ENCODE measurements at regions not wholly inside any gene's neighbourhood (a gene's known extent, or its start where the extent isn't known, plus 50 kb on each side); places are given as distances from the start of the nearest gene placed in this dataset.

DNA sequence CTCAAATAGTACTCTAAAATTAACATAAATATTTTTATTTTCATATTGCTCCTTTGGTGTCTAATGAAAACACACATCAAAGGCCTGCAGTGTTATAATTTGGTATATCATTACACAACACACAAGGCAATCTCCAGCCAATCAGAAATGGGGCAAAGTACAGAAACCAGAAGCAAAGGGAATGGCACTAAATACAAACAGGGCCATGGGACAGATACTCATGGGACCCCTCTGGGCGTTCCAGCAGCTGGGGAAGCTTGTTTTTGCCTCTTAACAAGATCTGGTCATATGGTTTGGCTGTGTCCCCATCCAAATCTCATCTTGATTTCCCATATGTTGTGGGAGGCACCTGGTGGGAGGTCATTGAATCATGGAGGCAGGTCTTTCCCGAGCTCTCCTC lies 551.8 kb upstream of the NRP1 start:
- Histone ChIP-seq H3K27me3 (ENCODE audit: control insufficient read depth, insufficient read depth, low read length) (no peaks in the 10 kb centered on the region), H3K4me3 (ENCODE audit: low read length) (no peak overlapping the region), H3K36me3 (ENCODE audit: control insufficient read depth, insufficient read depth, low read length) (no peaks in the 10 kb centered on the region), H3K9ac (ENCODE audit: low read length) (no peak overlapping the region), H3K9me3 (ENCODE audit: control insufficient read depth, low read length) (no peaks in the 10 kb centered on the region), H3K4me1 (ENCODE audit: control insufficient read depth, insufficient read depth, low read length) (no peaks in the 10 kb centered on the region)

DNA sequence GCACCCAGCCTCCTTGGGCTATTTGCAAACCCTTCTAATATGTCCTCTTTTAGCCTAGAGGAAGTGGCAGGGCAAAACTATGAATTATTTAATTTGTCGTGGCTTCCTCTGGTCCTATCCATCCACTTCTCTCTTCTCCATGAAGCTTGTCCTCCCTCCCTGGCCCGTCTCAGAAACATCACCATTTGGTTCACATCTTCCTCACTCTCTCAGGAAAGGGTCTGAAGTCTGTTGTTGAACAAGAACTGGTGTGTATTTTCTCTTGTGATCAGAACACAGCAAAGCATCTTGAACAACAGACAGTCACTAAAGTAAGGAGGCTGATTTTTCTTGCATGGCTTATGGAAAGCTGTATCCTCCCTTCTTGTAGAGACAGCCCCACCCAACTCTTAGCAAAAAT lies 550.1 kb upstream of the NRP1 start:
- no peaks in the 10 kb centered on the region for H3K4me1 ChIP-seq (ENCODE audit: control insufficient read depth, insufficient read depth, low read length)
- no peaks in the 10 kb centered on the region for H3K36me3 ChIP-seq (ENCODE audit: control insufficient read depth, insufficient read depth, low read length)
- no peaks in the 10 kb centered on the region for H3K27me3 ChIP-seq (ENCODE audit: control insufficient read depth, insufficient read depth, low read length)
- no peak overlapping the region for H3K9ac ChIP-seq (ENCODE audit: low read length)
- H3K9me3 ChIP-seq (ENCODE audit: control insufficient read depth, low read length), result no peaks in the 10 kb centered on the region
- no peak overlapping the region for H3K4me3 ChIP-seq (ENCODE audit: low read length)

DNA sequence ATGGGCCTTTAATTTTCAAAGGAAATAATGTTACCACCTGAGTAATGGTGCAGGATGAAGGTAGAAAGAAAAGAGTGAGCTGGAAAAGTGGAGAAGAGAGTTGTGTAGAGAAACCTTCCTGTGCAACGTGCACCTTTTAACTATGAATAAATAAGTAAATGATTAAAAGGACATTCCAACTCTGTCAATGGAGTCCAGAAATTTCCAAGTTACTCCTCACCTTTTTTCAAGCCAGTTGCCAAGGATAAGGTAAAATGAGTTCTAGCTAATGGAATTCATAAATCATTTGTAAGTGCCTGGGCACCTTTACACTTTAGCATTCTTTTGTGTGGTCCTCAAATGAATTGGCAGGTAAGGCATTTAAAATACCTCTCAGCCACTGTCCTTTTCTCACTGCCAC lies 549.4 kb upstream of the NRP1 start:
- Histone ChIP-seq H3K9ac (ENCODE audit: low read length) (no peak overlapping the region), H3K36me3 (ENCODE audit: control insufficient read depth, insufficient read depth, low read length) (no peaks in the 10 kb centered on the region), H3K9me3 (ENCODE audit: control insufficient read depth, low read length) (no peaks in the 10 kb centered on the region), H3K4me1 (ENCODE audit: control insufficient read depth, insufficient read depth, low read length) (no peaks in the 10 kb centered on the region), H3K27me3 (ENCODE audit: control insufficient read depth, insufficient read depth, low read length) (no peaks in the 10 kb centered on the region), H3K4me3 (ENCODE audit: low read length) (no peak overlapping the region)

DNA sequence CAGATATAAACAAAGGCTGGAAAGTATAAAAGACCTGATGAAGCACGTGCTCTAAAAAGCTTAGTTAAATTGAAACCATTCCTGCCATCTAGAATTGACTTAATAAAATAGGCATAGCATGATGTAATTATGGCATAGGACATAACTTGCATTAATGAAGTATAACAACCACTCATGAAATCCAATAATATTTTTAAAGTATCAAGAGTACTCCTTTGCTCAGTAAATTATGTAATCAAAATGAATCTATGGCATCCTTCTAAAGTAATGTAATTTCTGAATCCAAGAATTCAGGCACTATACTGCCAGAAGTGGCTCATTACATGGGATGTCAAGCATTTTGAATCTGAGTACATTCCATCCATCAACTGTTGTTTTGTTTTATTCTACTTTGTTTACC lies 548.5 kb upstream of the NRP1 start:
- Histone ChIP-seq H3K9ac (ENCODE audit: low read length) (no peak overlapping the region), H3K27me3 (ENCODE audit: control insufficient read depth, insufficient read depth, low read length) (no peaks in the 10 kb centered on the region), H3K4me3 (ENCODE audit: low read length) (no peak overlapping the region), H3K36me3 (ENCODE audit: control insufficient read depth, insufficient read depth, low read length) (no peaks in the 10 kb centered on the region), H3K9me3 (ENCODE audit: control insufficient read depth, low read length) (no peaks in the 10 kb centered on the region), H3K4me1 (ENCODE audit: control insufficient read depth, insufficient read depth, low read length) (no peaks in the 10 kb centered on the region)

DNA sequence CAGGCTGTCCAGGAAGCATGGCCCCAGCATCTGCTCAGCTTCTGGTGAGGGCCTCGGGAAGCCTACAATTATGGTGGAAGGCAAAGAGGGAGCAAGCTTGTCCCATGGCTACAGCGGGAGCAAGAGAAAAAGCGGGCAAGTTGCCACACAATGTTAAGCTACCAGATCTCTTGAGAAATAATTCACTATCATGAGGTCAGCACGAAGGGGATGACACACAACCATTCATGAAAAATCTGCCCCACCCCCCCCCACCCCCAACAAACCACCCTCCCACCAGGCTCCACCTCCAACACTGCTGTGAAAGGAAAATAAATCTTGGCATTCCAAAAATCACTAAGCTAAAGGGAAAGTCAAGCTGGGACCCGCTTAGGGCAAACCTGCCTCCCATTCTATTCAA lies 545.8 kb upstream of the NRP1 start:
- Histone ChIP-seq H3K27me3 (ENCODE audit: control insufficient read depth, insufficient read depth, low read length) (no peaks in the 10 kb centered on the region), H3K9me3 (ENCODE audit: control insufficient read depth, low read length) (no peaks in the 10 kb centered on the region), H3K36me3 (ENCODE audit: control insufficient read depth, insufficient read depth, low read length) (no peaks in the 10 kb centered on the region), H3K4me1 (ENCODE audit: control insufficient read depth, insufficient read depth, low read length) (no peaks in the 10 kb centered on the region), H3K9ac (ENCODE audit: low read length) (no peak overlapping the region), H3K4me3 (ENCODE audit: low read length) (no peak overlapping the region)

DNA sequence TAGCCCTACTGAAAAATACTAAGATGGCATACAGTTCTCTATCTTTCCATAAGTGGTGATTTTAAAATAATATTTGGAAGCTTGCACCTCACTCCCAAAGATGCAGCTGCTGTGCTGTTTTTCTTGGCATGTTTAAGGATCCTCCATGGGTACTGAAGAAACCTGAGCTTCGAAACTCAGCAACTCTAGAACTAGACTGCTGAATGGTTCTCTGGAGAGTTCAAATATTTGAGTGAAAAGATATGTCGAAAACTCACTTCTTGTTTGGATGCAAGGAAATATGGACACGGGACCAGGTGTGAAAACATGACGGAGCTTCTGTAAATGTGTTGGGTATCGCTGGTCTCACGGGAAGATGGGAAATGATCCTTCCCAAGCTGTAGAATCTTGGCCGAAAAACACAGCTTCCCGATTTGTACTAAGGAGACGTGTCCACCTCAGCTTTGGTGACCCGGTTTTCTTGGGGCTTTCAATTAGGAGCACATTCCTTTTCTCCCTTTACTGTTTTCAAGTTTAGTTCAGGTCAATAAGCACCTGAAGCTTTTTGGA lies 543.8 kb upstream of the NRP1 start:
- no peak overlapping the region for H3K9ac ChIP-seq (ENCODE audit: low read length)
- no peaks in the 10 kb centered on the region for H3K9me3 ChIP-seq (ENCODE audit: control insufficient read depth, low read length)
- no peak overlapping the region for H3K4me3 ChIP-seq (ENCODE audit: low read length)
- H3K4me1 ChIP-seq (ENCODE audit: control insufficient read depth, insufficient read depth, low read length), result no peaks in the 10 kb centered on the region
- no peaks in the 10 kb centered on the region for H3K36me3 ChIP-seq (ENCODE audit: control insufficient read depth, insufficient read depth, low read length)
- H3K27me3 ChIP-seq (ENCODE audit: control insufficient read depth, insufficient read depth, low read length), result no peaks in the 10 kb centered on the region

DNA sequence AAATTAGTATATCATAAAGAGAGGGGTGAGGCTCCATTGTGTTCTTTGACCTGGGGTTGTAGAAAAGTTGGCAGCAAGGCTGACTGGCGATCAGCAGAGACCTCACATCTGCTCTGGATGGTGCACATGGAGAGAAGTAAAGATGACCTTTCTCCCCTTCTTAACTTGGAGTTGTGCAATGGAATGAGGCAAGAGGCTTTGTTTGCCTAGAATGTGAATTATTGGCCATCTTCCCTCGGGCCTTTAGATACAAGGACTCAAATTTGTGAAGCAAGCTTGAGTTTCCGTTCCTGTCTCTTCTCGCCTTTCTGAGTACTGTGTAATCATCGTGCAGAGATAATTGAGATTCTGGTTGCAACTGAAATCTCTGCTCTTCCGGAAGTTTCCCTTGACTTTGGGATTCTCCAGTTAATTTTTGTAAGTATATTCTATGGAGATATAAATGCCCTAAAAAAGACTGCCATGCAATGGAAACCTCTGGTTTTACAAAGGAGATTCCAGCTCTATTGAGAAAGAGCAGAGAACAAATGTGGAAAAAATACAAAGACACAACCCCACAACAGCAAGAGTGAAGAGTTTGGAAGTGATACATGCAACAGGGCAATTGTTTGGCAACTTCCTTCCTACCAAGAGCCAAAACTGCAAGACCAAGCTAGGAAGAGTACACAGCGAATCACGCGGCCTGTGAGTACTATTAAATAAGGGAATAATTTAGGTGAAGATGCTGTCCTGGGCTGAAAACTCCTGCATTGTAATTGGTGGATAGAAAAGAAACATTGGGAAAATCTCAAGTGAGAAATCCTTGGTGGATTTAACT lies 542.3 kb upstream of the NRP1 start:
- no peak overlapping the region for H3K9ac ChIP-seq (ENCODE audit: low read length)
- no peaks in the 10 kb centered on the region for H3K27me3 ChIP-seq (ENCODE audit: control insufficient read depth, insufficient read depth, low read length)
- H3K4me3 ChIP-seq (ENCODE audit: low read length), result no peak overlapping the region
- H3K4me1 ChIP-seq (ENCODE audit: control insufficient read depth, insufficient read depth, low read length), result no peaks in the 10 kb centered on the region
- H3K9me3 ChIP-seq (ENCODE audit: control insufficient read depth, low read length), result no peaks in the 10 kb centered on the region
- no peaks in the 10 kb centered on the region for H3K36me3 ChIP-seq (ENCODE audit: control insufficient read depth, insufficient read depth, low read length)

DNA sequence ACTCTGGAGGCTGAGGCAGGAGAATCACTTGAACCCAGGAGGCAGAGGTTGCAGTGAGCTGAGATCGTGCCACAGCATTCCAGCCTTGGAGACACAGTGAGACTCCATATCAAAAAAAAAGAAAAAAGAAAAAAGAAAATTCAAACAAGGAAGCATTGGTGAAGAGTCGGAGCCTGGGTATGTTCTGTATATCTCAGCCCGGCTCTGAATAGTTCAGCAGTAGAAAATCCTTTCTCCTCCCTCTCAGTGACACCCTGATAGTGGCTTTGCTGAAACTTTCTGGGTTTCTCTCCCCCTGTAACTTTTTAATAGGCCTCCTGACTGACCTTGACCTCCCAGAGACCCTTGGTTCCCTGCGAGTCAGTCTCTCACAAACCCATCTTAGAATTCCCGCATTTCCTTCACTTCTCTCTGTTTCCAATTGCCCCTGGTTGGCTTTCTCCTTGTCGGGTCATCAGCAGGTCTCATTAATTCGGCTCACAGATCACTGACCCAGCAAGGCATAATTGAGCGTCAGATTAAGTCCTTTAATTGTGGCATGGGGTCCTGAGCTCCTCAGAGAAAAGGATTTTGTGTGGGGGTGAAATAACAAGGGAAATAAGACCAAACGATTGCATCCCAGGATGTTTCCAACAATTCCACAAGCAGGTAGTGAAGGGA lies 541.6 kb upstream of the NRP1 start:
- H3K4me1 ChIP-seq (ENCODE audit: control insufficient read depth, insufficient read depth, low read length), result no peaks in the 10 kb centered on the region

DNA sequence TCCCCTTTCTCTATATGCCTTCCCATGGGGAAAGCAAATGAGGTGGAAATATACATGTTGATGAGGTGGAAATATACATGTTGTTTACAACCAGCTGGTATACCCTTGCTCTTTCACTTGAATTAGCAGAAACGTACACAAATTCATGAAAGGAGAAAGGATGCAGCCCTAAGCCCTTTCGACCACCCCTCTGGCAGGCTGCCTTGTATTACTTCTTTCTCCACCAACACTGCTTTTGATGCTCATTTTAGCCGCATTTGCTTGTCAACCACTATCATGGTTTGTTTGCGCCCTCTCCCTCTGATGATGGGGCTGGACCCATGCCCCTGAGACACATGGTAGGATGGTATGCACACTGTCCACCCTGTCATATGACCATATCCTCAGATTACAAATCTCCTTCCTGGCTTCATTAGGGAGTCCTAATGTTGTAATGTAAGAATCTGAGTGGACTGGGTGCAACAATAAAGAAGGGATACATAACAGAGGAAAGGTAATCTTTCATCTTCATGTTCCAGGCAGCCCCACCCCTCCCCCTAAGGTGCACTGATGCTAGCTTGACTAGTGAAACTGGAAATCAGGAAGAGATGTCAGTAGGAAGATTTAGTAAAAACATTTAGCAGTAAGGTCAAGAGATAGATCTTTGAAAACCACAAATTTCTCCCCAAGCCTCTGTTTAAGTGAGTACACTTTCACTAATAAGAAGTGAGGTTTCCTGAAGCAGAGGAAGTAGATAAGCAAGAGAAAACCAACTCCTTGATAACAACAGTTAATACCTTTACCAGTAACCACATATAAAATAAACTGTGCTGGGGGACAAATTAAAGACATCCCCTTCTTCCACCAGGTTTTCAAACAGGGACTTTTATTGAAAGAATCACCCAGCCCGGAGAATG lies 536.8 kb upstream of the NRP1 start:
- H3K4me1 ChIP-seq (ENCODE audit: control insufficient read depth, insufficient read depth, low read length), result no peaks in the 10 kb centered on the region
- no peaks in the 10 kb centered on the region for H3K36me3 ChIP-seq (ENCODE audit: control insufficient read depth, insufficient read depth, low read length)
- no peaks in the 10 kb centered on the region for H3K9me3 ChIP-seq (ENCODE audit: control insufficient read depth, low read length)
- H3K9ac ChIP-seq (ENCODE audit: low read length), result no peak overlapping the region
- no peaks in the 10 kb centered on the region for H3K27me3 ChIP-seq (ENCODE audit: control insufficient read depth, insufficient read depth, low read length)
- no peak overlapping the region for H3K4me3 ChIP-seq (ENCODE audit: low read length)

More for the DNA sequence above, 541.6 kb upstream of the NRP1 start:
- Histone ChIP-seq H3K4me3 (ENCODE audit: low read length) (no peak overlapping the region), H3K27me3 (ENCODE audit: control insufficient read depth, insufficient read depth, low read length) (no peaks in the 10 kb centered on the region), H3K9me3 (ENCODE audit: control insufficient read depth, low read length) (no peaks in the 10 kb centered on the region), H3K9ac (ENCODE audit: low read length) (no peak overlapping the region), H3K36me3 (ENCODE audit: control insufficient read depth, insufficient read depth, low read length) (no peaks in the 10 kb centered on the region)

DNA sequence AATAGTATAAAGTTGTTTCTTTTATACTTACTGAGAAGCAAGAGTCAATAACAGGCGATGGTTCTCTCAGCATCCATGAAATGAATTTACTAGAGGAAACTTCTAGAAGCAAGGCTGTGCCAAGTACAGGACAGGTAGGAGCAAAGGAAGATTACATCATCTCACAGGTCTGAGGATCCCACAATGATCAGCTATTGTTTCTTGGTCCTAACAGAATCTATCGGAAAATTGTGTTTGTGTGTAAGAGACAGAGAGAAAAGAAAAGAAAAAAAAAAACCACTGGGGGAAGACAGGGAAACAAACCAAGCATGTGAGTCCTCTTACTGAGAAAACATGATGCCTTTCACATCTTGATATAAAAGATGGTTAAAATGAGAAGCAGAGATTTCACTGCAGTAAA lies 535.0 kb upstream of the NRP1 start:
- Histone ChIP-seq H3K9ac (ENCODE audit: low read length) (no peak overlapping the region), H3K4me1 (ENCODE audit: control insufficient read depth, insufficient read depth, low read length) (no peaks in the 10 kb centered on the region)

DNA sequence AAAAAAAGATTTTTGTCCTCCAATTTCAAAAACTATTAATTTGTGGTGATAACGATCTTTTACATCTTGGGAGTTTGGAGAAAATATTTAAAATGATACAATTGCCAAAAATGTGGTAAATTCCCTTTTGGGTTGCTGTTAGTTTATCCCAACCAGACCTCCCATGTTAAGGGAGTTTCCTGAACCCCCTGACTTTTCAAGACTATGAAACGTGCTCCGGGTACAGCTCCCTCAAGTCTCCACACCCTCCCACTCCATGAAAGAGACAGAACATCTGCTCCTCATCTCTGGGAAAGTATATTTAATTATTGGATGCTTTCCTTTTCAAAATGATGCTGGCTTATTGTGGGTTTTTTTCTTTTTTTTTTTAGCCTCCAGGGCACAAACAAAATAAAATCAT lies 534.6 kb upstream of the NRP1 start:
- Histone ChIP-seq H3K9me3 (ENCODE audit: control insufficient read depth, low read length) (no peaks in the 10 kb centered on the region), H3K36me3 (ENCODE audit: control insufficient read depth, insufficient read depth, low read length) (no peaks in the 10 kb centered on the region), H3K4me3 (ENCODE audit: low read length) (no peak overlapping the region), H3K4me1 (ENCODE audit: control insufficient read depth, insufficient read depth, low read length) (no peaks in the 10 kb centered on the region), H3K27me3 (ENCODE audit: control insufficient read depth, insufficient read depth, low read length) (no peaks in the 10 kb centered on the region), H3K9ac (ENCODE audit: low read length) (no peak overlapping the region)

More for the DNA sequence above, 535.0 kb upstream of the NRP1 start:
- Histone ChIP-seq H3K4me3 (ENCODE audit: low read length) (no peak overlapping the region), H3K27me3 (ENCODE audit: control insufficient read depth, insufficient read depth, low read length) (no peaks in the 10 kb centered on the region), H3K9me3 (ENCODE audit: control insufficient read depth, low read length) (no peaks in the 10 kb centered on the region), H3K36me3 (ENCODE audit: control insufficient read depth, insufficient read depth, low read length) (no peaks in the 10 kb centered on the region)

Measured in mucosa of stomach (tissue), 1 donor.